Endodermal cell (in vitro differentiated cells): ENCODE measurements at regions not wholly inside any gene's neighbourhood (a gene's known extent, or its start where the extent isn't known, plus 50 kb on each side); places are given as distances from the start of the nearest gene placed in this dataset.

Experiments used
- DNase-seq: peaks from one replicate; pipeline ENCODE4 v3.0.0-alpha.2; 2017
- H3K27ac ChIP-seq: 2 replicates; pipeline ENCODE4 v1.5.1; 2013; ENCODE audit warnings: mild to moderate bottlenecking, low read depth, low read length, moderate library complexity
- H3K27me3 ChIP-seq: 2 replicates; pipeline ENCODE4 v1.6.1; 2013; ENCODE audit warnings: mild to moderate bottlenecking, low read length, moderate library complexity; ENCODE audit not compliant: insufficient read depth, control insufficient read depth, poor library complexity, severe bottlenecking
- H3K36me3 ChIP-seq: 2 replicates; pipeline ENCODE4 v1.7.0; 2013; ENCODE audit warnings: mild to moderate bottlenecking, low read length, moderate library complexity; ENCODE audit not compliant: control insufficient read depth, insufficient read depth
- H3K4me1 ChIP-seq: one replicate; pipeline ENCODE4 v1.7.0; 2013; ENCODE audit warnings: low read length; ENCODE audit not compliant: control insufficient read depth, insufficient read depth
- H3K4me3 ChIP-seq: 2 replicates; pipeline ENCODE4 v1.5.1; 2013; ENCODE audit warnings: mild to moderate bottlenecking, low read length, moderate library complexity
- H3K9ac ChIP-seq: 2 replicates; pipeline ENCODE4 v1.6.1; 2013; ENCODE audit warnings: mild to moderate bottlenecking, low read length, moderate library complexity; ENCODE audit not compliant: poor library complexity, severe bottlenecking; ENCODE audit errors: extremely low read depth
- H3K9me3 ChIP-seq: 2 replicates; pipeline ENCODE4 v1.6.1; 2013; ENCODE audit warnings: mild to moderate bottlenecking, low read length, moderate library complexity; ENCODE audit not compliant: control insufficient read depth
- H3K27ac Mint-ChIP-seq: 2 replicates; pipeline ENCODE4 v1.8.0; 2020; ENCODE audit warnings: mixed read lengths
- H3K27me3 Mint-ChIP-seq: 2 replicates; pipeline ENCODE4 v1.8.0; 2021; ENCODE audit warnings: mild to moderate bottlenecking, mixed read lengths; ENCODE audit not compliant: insufficient read depth
- H3K36me3 Mint-ChIP-seq: 2 replicates; pipeline ENCODE4 v1.8.0; 2020; ENCODE audit warnings: low read depth, mixed read lengths
- H3K4me1 Mint-ChIP-seq: 2 replicates; pipeline ENCODE4 v1.8.0; 2020; ENCODE audit warnings: mixed read lengths
- H3K4me3 Mint-ChIP-seq: 2 replicates; pipeline ENCODE4 v1.8.0; 2020; ENCODE audit warnings: mild to moderate bottlenecking, moderate library complexity, mixed read lengths
- H3K9me3 Mint-ChIP-seq: 2 replicates; pipeline ENCODE4 v1.8.0; 2020; ENCODE audit warnings: mild to moderate bottlenecking, mixed read lengths
- WGBS, 2 experiments: methylation state at CpG; one replicate each; pipeline versions ENCODE4 v1.1.5 to v1.1.7; 2013; ENCODE audit warnings: missing lambda C conversion rate in 2 of 2, mixed read lengths in 1 of 2; ENCODE audit not compliant: insufficient coverage in 1 of 2, insufficient read length in 1 of 2; 5-methylcytosine and 5-hydroxymethylcytosine counted together
- TF ChIP-seq, protein P1 (sequence below): fragments of 200-600 bp; sonication (generic); conservative IDR thresholded peaks from 2 replicates; pipeline ENCODE4 v1.5.0; 2021; ENCODE audit warnings: antibody characterized with exemption, mild to moderate bottlenecking

DNA sequence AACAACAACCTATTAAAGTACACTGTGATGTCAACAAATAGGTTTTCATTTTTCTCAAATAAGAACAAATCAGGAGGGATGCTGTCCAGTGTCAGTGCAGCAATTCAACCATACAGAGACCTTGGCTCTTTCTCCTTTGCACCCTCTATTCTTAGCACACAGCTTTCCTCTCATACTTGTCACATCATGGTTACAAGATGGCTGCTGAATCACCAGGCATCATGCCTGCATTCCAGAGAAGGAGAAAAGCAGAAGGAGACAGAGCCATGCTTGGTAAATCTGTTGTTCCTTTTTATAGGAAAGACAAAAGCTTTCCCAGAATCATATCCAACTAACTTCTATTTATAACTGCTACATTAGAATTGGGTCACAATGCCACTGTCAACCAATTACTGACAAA is 124.7 kb upstream of the VLDLR start:
- Mint-ChIP-seq H3K27ac (no peak overlapping the region), H3K9me3 (no peaks in the 10 kb centered on the region), H3K4me1 (peaks cover 33% of the 10 kb centered on the region), H3K36me3 (peaks cover 2% of the 10 kb centered on the region), H3K27me3 (no peaks in the 10 kb centered on the region), H3K4me3 (no peak overlapping the region)
- Histone ChIP-seq H3K4me3 (no peak overlapping the region), H3K27me3 (no peaks in the 10 kb centered on the region), H3K36me3 (no peaks in the 10 kb centered on the region), H3K9me3 (no peaks in the 10 kb centered on the region), H3K4me1 (peaks cover 2% of the 10 kb centered on the region), H3K9ac (no peak overlapping the region), H3K27ac (no peak overlapping the region)
- no peak for DNase-seq
- TF ChIP-seq, protein P1, sequence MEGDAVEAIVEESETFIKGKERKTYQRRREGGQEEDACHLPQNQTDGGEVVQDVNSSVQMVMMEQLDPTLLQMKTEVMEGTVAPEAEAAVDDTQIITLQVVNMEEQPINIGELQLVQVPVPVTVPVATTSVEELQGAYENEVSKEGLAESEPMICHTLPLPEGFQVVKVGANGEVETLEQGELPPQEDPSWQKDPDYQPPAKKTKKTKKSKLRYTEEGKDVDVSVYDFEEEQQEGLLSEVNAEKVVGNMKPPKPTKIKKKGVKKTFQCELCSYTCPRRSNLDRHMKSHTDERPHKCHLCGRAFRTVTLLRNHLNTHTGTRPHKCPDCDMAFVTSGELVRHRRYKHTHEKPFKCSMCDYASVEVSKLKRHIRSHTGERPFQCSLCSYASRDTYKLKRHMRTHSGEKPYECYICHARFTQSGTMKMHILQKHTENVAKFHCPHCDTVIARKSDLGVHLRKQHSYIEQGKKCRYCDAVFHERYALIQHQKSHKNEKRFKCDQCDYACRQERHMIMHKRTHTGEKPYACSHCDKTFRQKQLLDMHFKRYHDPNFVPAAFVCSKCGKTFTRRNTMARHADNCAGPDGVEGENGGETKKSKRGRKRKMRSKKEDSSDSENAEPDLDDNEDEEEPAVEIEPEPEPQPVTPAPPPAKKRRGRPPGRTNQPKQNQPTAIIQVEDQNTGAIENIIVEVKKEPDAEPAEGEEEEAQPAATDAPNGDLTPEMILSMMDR = no peak

DNA sequence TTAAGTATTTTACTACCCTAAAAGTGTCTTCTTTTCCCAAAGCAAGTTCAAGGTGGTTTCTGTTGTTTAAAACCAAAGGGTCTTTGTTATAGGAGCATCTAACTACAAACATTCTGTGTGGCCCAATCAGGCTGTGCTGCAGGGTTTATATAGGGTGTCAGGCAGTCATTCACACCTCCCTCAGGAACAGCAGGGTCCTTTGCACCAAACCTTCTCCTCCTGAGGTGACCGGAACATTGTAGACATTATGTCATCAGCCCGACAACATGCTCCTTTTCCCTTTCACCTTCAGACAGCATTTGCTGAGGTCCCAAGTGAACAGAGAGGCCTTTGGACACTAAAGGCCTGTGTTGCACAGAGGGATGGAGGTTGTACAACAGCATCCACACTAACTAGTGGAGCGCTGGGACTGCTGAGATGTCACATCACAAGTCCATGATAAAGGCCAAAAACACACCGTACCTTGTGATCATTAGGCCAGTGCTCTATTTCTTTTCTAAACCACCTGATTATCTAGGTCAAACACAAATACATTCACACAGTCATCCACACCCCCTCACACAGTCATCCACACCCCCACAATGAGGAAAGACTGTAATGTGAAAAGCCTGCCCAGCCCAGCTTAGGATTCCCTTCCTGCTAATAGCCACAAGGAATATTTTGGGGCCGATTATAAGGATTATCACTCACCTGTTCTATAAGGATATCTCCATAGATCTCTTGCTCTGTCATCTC is 123.8 kb upstream of the VLDLR start:
- Mint-ChIP-seq H3K9me3 (no peaks in the 10 kb centered on the region), H3K27ac (no peak overlapping the region), H3K27me3 (no peaks in the 10 kb centered on the region), H3K4me3 (no peak overlapping the region), H3K36me3 (peaks cover 2% of the 10 kb centered on the region), H3K4me1 (peaks cover 30% of the 10 kb centered on the region)
- WGBS, 2 experiments = 69 to 83% methylated on average over 2 to 5 of the region's 5 CpGs
- DNase-seq = peak; percentile 78
- TF ChIP-seq, protein P1 = no peak
- H3K4me3 ChIP-seq = no peak overlapping the region
- no peaks in the 10 kb centered on the region for H3K36me3 ChIP-seq
- peaks cover 2% of the 10 kb centered on the region for H3K4me1 ChIP-seq
- H3K27me3 ChIP-seq = no peaks in the 10 kb centered on the region
- no peak overlapping the region for H3K27ac ChIP-seq
- no peaks in the 10 kb centered on the region for H3K9me3 ChIP-seq
- H3K9ac ChIP-seq = no peak overlapping the region

DNA sequence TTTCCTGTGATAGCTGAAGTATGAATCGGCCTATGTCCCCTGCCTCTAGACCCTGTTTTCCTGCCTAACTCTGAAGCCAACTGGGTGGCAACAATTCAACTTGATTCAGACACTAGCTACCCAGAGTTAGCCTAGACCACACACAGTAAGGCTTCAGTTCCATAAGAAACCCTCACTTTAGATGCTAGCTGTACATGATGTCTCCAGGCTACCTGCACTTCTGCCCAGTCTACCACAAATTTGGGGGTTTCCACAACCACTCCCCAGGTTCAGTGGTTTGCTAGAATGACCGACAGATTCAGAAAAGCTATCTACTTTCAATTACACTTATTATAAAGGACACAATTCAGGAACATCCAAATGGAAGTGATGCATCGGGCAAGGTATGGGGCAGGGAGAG is 119.4 kb upstream of the VLDLR start:
- WGBS, 2 experiments = 88 to 100% methylated on average over 1 to 3 of the region's 3 CpGs
- Mint-ChIP-seq H3K9me3 (no peaks in the 10 kb centered on the region), H3K27ac (no peak overlapping the region), H3K36me3 (no peaks in the 10 kb centered on the region), H3K4me1 (peaks cover 20% of the 10 kb centered on the region), H3K27me3 (no peaks in the 10 kb centered on the region), H3K4me3 (no peak overlapping the region)
- TF ChIP-seq, protein P1 = no peak
- no peak for DNase-seq
- H3K4me1 ChIP-seq = no peaks in the 10 kb centered on the region
- no peaks in the 10 kb centered on the region for H3K27me3 ChIP-seq
- H3K4me3 ChIP-seq = no peak overlapping the region
- H3K9ac ChIP-seq = no peak overlapping the region
- no peaks in the 10 kb centered on the region for H3K9me3 ChIP-seq
- H3K36me3 ChIP-seq = no peaks in the 10 kb centered on the region
- no peak overlapping the region for H3K27ac ChIP-seq
